ENCODE measurements at regions not wholly inside any gene's neighbourhood (a gene's known extent, or its start where the extent isn't known, plus 50 kb on each side); places are given as distances from the start of the nearest gene placed in this dataset.

GRCh38 chr3:82198009-82198408, 436.6 kb upstream of the GBE1 start:
- H3K4me3 ChIP-seq (ENCODE audit: low read depth, low read length), result no peak overlapping the region
- TF ChIP-seq CTCF (IDR thresholded peaks at IDR 0.05; ENCODE audit: low read depth, low read length, missing control alignments), result no peak
- no peak for DNase-seq (ENCODE audit: low read depth)

GRCh38 chr3:82196645-82197044, 435.2 kb upstream of the GBE1 start:
- no peak for DNase-seq (ENCODE audit: low read depth)
- no peak for TF ChIP-seq CTCF (IDR thresholded peaks at IDR 0.05; ENCODE audit: low read depth, low read length, missing control alignments)
- no peak overlapping the region for H3K4me3 ChIP-seq (ENCODE audit: low read depth, low read length)

DNA sequence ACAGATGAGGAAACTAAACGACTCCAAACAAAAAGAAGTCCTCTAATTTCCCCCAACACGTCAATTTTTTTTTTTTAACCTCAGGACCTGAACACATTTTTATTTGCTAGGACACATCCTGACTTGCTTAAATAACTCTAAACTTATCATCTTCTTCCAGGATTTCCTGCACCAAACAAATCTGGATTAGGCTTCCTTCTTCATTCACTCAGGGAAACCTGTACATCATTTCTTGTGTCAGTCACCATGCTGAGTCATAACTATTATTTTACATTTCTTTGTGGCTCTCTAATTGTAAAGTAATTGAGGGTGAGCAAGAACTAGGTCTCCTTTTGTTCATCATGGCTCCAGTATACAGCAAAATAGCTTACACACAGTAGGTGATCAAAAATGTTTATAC, 433.4 kb upstream of the GBE1 start:
- DNase-seq (ENCODE audit: low read depth), result no peak
- TF ChIP-seq CTCF (IDR thresholded peaks at IDR 0.05; ENCODE audit: low read depth, low read length, missing control alignments), result no peak
- no peak overlapping the region for H3K4me3 ChIP-seq (ENCODE audit: low read depth, low read length)

GRCh38 chr3:82186017-82186416, 424.6 kb upstream of the GBE1 start:
- no peak for TF ChIP-seq CTCF (IDR thresholded peaks at IDR 0.05; ENCODE audit: low read depth, low read length, missing control alignments)
- DNase-seq (ENCODE audit: low read depth), result no peak
- no peak overlapping the region for H3K4me3 ChIP-seq (ENCODE audit: low read depth, low read length)

DNA sequence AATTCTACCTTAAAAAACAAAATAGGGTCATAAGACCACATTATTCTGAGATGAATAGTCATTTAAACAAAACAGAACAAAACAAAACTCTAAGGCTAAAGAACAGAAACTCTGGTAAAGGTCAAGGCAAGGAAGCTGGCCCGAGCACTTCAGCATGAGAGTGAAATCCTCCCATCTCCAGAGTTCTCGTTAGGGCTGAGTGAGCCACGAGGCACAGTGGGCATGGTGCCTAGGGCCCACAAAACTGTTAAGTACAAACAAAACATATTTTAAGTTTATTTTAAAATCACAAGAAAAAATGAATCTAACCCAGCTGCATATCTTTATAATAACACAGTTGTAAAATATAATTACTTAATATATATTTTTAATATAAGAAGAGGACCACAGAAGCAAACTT, 417.8 kb upstream of the GBE1 start:
- TF ChIP-seq CTCF (IDR thresholded peaks at IDR 0.05; ENCODE audit: low read depth, low read length, missing control alignments), result no peak
- DNase-seq (ENCODE audit: low read depth), result no peak
- no peak overlapping the region for H3K4me3 ChIP-seq (ENCODE audit: low read depth, low read length)

- no peak for DNase-seq (ENCODE audit: low read depth)
- no peak for TF ChIP-seq CTCF (IDR thresholded peaks at IDR 0.05; ENCODE audit: low read depth, low read length, missing control alignments)
- no peak overlapping the region for H3K4me3 ChIP-seq (ENCODE audit: low read depth, low read length)
These were observed 416.8 kb upstream of the GBE1 start for GRCh38 chr3:82178291-82178690.

DNA sequence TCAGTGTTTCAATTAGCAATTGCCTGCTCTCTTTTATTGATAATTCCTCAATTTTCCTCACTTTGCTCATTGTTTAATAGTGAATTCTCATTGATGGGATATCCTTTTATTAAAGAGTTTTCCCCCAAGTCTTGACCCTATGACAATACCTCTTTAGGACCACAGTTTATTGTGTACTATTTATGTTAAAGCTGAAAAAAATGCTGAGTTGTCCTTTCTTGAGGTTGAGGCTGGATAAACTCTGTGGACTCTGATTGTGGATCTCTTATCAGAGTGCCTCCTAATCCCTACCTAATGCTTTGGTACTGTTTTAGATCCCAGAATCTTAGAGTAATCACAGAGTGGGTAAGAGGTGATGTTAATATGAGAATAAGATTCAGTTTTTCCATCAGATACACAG, 416.3 kb upstream of the GBE1 start:
- no peak overlapping the region for H3K4me3 ChIP-seq (ENCODE audit: low read depth, low read length)
- no peak for TF ChIP-seq CTCF (IDR thresholded peaks at IDR 0.05; ENCODE audit: low read depth, low read length, missing control alignments)
- DNase-seq (ENCODE audit: low read depth), result no peak

Data from GM12864 (cell line).